ENCODE measurements at regions not wholly inside any gene's neighbourhood (a gene's known extent, or its start where the extent isn't known, plus 50 kb on each side); places are given as distances from the start of the nearest gene placed in this dataset.

- ChIA-PET POLR2A (no interaction called here), RAD21 (ENCODE audit: low non-redundant PET in 1 of 2, low total read pairs in 2 of 2, uncharacterized antibody in 2 of 2, unreplicated experiment in 2 of 2) (no interaction called here), CTCF (no interaction called here)
- Histone ChIP-seq H3K27ac (ENCODE audit: low read depth, low read length) (no peak overlapping the region), H3K9me2 (ENCODE audit: insufficient read depth) (no peaks in the 10 kb centered on the region), H3K36me3 (ENCODE audit: control insufficient read depth in 1 of 2, insufficient read depth in 2 of 2, low read length in 2 of 2) (no peaks in the 10 kb centered on the region), H3K9ac (ENCODE audit: low read length) (no peak overlapping the region), H4K20me1 (ENCODE audit: insufficient read depth) (no peaks in the 10 kb centered on the region), H3K4me1 (ENCODE audit: control insufficient read depth in 1 of 2, insufficient read depth in 2 of 2, low read length in 2 of 2) (no peaks in the 10 kb centered on the region), H3K27me3 (ENCODE audit: insufficient read depth, low read length) (no peaks in the 10 kb centered on the region), H3K9me3 (ENCODE audit: control insufficient read depth in 1 of 2, insufficient read depth in 1 of 2, low read depth in 1 of 2, low read length in 2 of 2) (no peaks in the 10 kb centered on the region), H3K4me3 (replicated peaks in 1 of 2; ENCODE audit: low read depth in 1 of 2, low read length in 2 of 2) (no peak overlapping the region), H3K4me2 (ENCODE audit: low read length) (no peak overlapping the region), H3K79me2 (ENCODE audit: insufficient read depth, low read length) (no peaks in the 10 kb centered on the region), H2AFZ (ENCODE audit: low read depth, low read length, poor library complexity, severe bottlenecking) (no peak overlapping the region)
- intact Hi-C loops (cut with micrococcal nuclease), result no loop called here
- DNase-seq (ENCODE audit: low read depth, low spot score) (no peak), ATAC-seq (no peak)
- no peak for TF ChIP-seq ZNF274 (IDR thresholded peaks at IDR 0.05; ENCODE audit: low read depth, low read length)
- TF ChIP-seq, protein P1, sequence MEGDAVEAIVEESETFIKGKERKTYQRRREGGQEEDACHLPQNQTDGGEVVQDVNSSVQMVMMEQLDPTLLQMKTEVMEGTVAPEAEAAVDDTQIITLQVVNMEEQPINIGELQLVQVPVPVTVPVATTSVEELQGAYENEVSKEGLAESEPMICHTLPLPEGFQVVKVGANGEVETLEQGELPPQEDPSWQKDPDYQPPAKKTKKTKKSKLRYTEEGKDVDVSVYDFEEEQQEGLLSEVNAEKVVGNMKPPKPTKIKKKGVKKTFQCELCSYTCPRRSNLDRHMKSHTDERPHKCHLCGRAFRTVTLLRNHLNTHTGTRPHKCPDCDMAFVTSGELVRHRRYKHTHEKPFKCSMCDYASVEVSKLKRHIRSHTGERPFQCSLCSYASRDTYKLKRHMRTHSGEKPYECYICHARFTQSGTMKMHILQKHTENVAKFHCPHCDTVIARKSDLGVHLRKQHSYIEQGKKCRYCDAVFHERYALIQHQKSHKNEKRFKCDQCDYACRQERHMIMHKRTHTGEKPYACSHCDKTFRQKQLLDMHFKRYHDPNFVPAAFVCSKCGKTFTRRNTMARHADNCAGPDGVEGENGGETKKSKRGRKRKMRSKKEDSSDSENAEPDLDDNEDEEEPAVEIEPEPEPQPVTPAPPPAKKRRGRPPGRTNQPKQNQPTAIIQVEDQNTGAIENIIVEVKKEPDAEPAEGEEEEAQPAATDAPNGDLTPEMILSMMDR (IDR thresholded peaks at IDR 0.05 in 2 of 3, conservative IDR thresholded peaks at IDR 0.05 in 1 of 3; ENCODE audit: borderline replicate concordance in 1 of 3, insufficient read depth in 1 of 3, low read depth in 2 of 3, low read length in 2 of 3), result no peak
- TF ChIP-seq, protein P2, sequence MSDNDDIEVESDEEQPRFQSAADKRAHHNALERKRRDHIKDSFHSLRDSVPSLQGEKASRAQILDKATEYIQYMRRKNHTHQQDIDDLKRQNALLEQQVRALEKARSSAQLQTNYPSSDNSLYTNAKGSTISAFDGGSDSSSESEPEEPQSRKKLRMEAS (IDR thresholded peaks at IDR 0.05), result no peak
- TF ChIP-seq EGR1 (IDR thresholded peaks at IDR 0.05; ENCODE audit: low read depth), result no peak
- TF ChIP-seq ZFX (IDR thresholded peaks at IDR 0.05), result no peak
- TF ChIP-seq ELF1 (IDR thresholded peaks at IDR 0.05; ENCODE audit: borderline replicate concordance, low read depth), result no peak
- TF ChIP-seq SIN3A (IDR thresholded peaks at IDR 0.05; ENCODE audit: low read depth), result no peak
- no peak for TF ChIP-seq JUND (IDR thresholded peaks at IDR 0.05)
- no peak for TF ChIP-seq POLR2AphosphoS5 (IDR thresholded peaks at IDR 0.05; ENCODE audit: low read depth, low read length)
- TF ChIP-seq SRF (IDR thresholded peaks at IDR 0.05; ENCODE audit: low read depth), result no peak
- no peak for TF ChIP-seq TCF7L2 (IDR thresholded peaks at IDR 0.05; ENCODE audit: borderline replicate concordance, extremely low read depth, insufficient read depth, insufficient read length)
- TF ChIP-seq EZH2 (IDR thresholded peaks at IDR 0.05), result no peak
- TF ChIP-seq EZH2phosphoT487 (IDR thresholded peaks at IDR 0.05; ENCODE audit: borderline replicate concordance), result no peak
- no peak for TF ChIP-seq POLR2A (IDR thresholded peaks at IDR 0.05; ENCODE audit: borderline replicate concordance, extremely low read depth, insufficient read depth, insufficient read length)
- TF ChIP-seq, protein P3, sequence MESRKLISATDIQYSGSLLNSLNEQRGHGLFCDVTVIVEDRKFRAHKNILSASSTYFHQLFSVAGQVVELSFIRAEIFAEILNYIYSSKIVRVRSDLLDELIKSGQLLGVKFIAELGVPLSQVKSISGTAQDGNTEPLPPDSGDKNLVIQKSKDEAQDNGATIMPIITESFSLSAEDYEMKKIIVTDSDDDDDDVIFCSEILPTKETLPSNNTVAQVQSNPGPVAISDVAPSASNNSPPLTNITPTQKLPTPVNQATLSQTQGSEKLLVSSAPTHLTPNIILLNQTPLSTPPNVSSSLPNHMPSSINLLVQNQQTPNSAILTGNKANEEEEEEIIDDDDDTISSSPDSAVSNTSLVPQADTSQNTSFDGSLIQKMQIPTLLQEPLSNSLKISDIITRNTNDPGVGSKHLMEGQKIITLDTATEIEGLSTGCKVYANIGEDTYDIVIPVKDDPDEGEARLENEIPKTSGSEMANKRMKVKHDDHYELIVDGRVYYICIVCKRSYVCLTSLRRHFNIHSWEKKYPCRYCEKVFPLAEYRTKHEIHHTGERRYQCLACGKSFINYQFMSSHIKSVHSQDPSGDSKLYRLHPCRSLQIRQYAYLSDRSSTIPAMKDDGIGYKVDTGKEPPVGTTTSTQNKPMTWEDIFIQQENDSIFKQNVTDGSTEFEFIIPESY (IDR thresholded peaks at IDR 0.05; ENCODE audit: extremely low read depth, insufficient replicate concordance, low read length), result no peak
- TF ChIP-seq RAD21 (IDR thresholded peaks at IDR 0.05; ENCODE audit: low read depth), result no peak
- TF ChIP-seq FOSL1 (IDR thresholded peaks at IDR 0.05; ENCODE audit: low read depth), result no peak
- TF ChIP-seq, protein P4, sequence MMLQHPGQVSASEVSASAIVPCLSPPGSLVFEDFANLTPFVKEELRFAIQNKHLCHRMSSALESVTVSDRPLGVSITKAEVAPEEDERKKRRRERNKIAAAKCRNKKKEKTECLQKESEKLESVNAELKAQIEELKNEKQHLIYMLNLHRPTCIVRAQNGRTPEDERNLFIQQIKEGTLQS (IDR thresholded peaks at IDR 0.05), result no peak
- BruUV-seq (replicated peaks), result no TSS peak
Measured at GRCh38 chr4:100695039-100695654, 177.3 kb upstream of the EMCN start.
